Neural cell (in vitro differentiated cells): ENCODE measurements at regions not wholly inside any gene's neighbourhood (a gene's known extent, or its start where the extent isn't known, plus 50 kb on each side); places are given as distances from the start of the nearest gene placed in this dataset.

ENCODE experiments used
- H2AFZ ChIP-seq: fragments of 200-600, 300-800 bp; sonication (generic), shearing (Covaris generic); 2 replicates; pipeline ENCODE4 v1.6.0; 2014; ENCODE audit warnings: low read depth, mild to moderate bottlenecking, antibody characterized with exemption, low read length, moderate library complexity
- H3F3A ChIP-seq: fragments of 200-600 bp; shearing (Covaris generic); 2 replicates; pipeline ENCODE4 v1.6.1; 2016; ENCODE audit warnings: mild to moderate bottlenecking, moderate library complexity, mixed read lengths, antibody characterized with exemption, low read length; ENCODE audit not compliant: insufficient read depth, poor library complexity, severe bottlenecking
- H3K27ac ChIP-seq: fragments of 200-600, 300-800 bp; sonication (generic), shearing (Covaris generic); 2 replicates; pipeline ENCODE4 v1.5.1; 2014; ENCODE audit warnings: mild to moderate bottlenecking, low read length, moderate library complexity
- H3K27me3 ChIP-seq: fragments of 300-800, 200-600 bp; sonication (generic), shearing (Covaris generic); 2 replicates; pipeline ENCODE4 v1.6.0; 2014; ENCODE audit warnings: mild to moderate bottlenecking, low read depth, low read length, moderate library complexity; ENCODE audit not compliant: insufficient read depth
- H3K36me3 ChIP-seq: fragments of 300-800, 200-600 bp; sonication (generic), shearing (Covaris generic); 2 replicates; pipeline ENCODE4 v1.5.1; 2014; ENCODE audit warnings: mild to moderate bottlenecking, antibody characterized with exemption, low read length, moderate library complexity; ENCODE audit not compliant: insufficient read depth
- H3K4me2 ChIP-seq: fragments of 300-800, 200-600 bp; sonication (generic), shearing (Covaris generic); 2 replicates; pipeline ENCODE4 v1.6.0; 2014; ENCODE audit warnings: mild to moderate bottlenecking, low read length
- H3K4me3 ChIP-seq: fragments of 300-800, 200-600 bp; sonication (generic), shearing (Covaris generic); 2 replicates; pipeline ENCODE4 v1.5.1; 2014; ENCODE audit warnings: mild to moderate bottlenecking, low read length, moderate library complexity
- H3K79me2 ChIP-seq: fragments of 200-600 bp; shearing (Covaris generic); replicated peaks from 2 replicates; pipeline ENCODE4 v1.6.0; 2014; ENCODE audit warnings: mild to moderate bottlenecking, low read length, moderate library complexity; ENCODE audit not compliant: insufficient read depth
- H3K9ac ChIP-seq: fragments of 300-800, 200-600 bp; sonication (generic), shearing (Covaris generic); 2 replicates; pipeline ENCODE4 v1.6.1; 2016; ENCODE audit warnings: mild to moderate bottlenecking, low read length, mixed read lengths
- H3K9me2 ChIP-seq: fragments of 200-600 bp; shearing (Covaris generic); 2 replicates; pipeline ENCODE4 v1.6.1; 2016; ENCODE audit warnings: mild to moderate bottlenecking, low read length, mixed read lengths; ENCODE audit not compliant: insufficient read depth
- H3K9me3 ChIP-seq: fragments of 200-600, 300-800 bp; sonication (generic), shearing (Covaris generic); 2 replicates; pipeline ENCODE4 v1.6.1; 2016; ENCODE audit warnings: mild to moderate bottlenecking, mixed run types, low read length, moderate library complexity, mixed read lengths
- H4K20me1 ChIP-seq: fragments of 200-600 bp; shearing (Covaris generic); 2 replicates; pipeline ENCODE4 v1.6.1; 2016; ENCODE audit warnings: mild to moderate bottlenecking, mixed run types; ENCODE audit not compliant: insufficient read depth
- EP300 ChIP-seq: fragments of 450-650 bp; conservative IDR thresholded peaks from 2 replicates; pipeline ENCODE4 v1.6.1; 2014; ENCODE audit warnings: antibody characterized with exemption, mild to moderate bottlenecking, moderate library complexity; ENCODE audit not compliant: poor library complexity, severe bottlenecking
- EZH2 ChIP-seq: fragments of 200-600, 300-800 bp; shearing (Covaris generic), sonication (generic); IDR thresholded peaks from 2 replicates; pipeline ENCODE4 v1.6.1; 2014; ENCODE audit warnings: antibody characterized with exemption, low read length, borderline replicate concordance, mild to moderate bottlenecking; ENCODE audit not compliant: insufficient read depth, poor library complexity, severe bottlenecking
- MXI1 ChIP-seq: fragments of 450-650 bp; conservative IDR thresholded peaks from 2 replicates; pipeline ENCODE4 v1.6.1; 2014; ENCODE audit warnings: antibody characterized with exemption, mild to moderate bottlenecking; ENCODE audit not compliant: poor library complexity, severe bottlenecking
- POLR2AphosphoS5 ChIP-seq: IDR thresholded peaks from 2 replicates; pipeline ENCODE4 v1.6.1; 2012
- RAD21 ChIP-seq: fragments of 450-650 bp; conservative IDR thresholded peaks from 2 replicates; pipeline ENCODE4 v1.6.1; 2014; ENCODE audit warnings: antibody characterized with exemption, mild to moderate bottlenecking, moderate library complexity
- REST ChIP-seq: IDR thresholded peaks from 2 replicates; pipeline ENCODE4 v1.6.1; 2012; ENCODE audit warnings: borderline replicate concordance
- SMC3 ChIP-seq: fragments of 450-650 bp; conservative IDR thresholded peaks from 2 replicates; pipeline ENCODE4 v1.6.1; 2014; ENCODE audit warnings: antibody characterized with exemption, mild to moderate bottlenecking, moderate library complexity; ENCODE audit not compliant: poor library complexity
- TAF1 ChIP-seq: IDR thresholded peaks from 2 replicates; pipeline ENCODE4 v1.6.1; 2012; ENCODE audit warnings: low read depth
- TF ChIP-seq, protein P1 (sequence below): fragments of 450-650 bp; IDR thresholded peaks from 2 replicates; pipeline ENCODE4 v1.5.1; 2014; ENCODE audit warnings: antibody characterized with exemption, mild to moderate bottlenecking, moderate library complexity; ENCODE audit not compliant: poor library complexity, severe bottlenecking

- no peaks in the 10 kb centered on the region for H3F3A ChIP-seq
- H3K27me3 ChIP-seq: no peaks in the 10 kb centered on the region
- H3K4me2 ChIP-seq: no peak overlapping the region
- no peaks in the 10 kb centered on the region for H3K9me2 ChIP-seq
- no peaks in the 10 kb centered on the region for H3K9me3 ChIP-seq
- no peak for TF ChIP-seq SMC3
- TF ChIP-seq POLR2AphosphoS5: no peak
- no peak for TF ChIP-seq REST
- no peak for TF ChIP-seq RAD21
- TF ChIP-seq EP300: no peak
- no peak for TF ChIP-seq TAF1
- TF ChIP-seq, protein P1, sequence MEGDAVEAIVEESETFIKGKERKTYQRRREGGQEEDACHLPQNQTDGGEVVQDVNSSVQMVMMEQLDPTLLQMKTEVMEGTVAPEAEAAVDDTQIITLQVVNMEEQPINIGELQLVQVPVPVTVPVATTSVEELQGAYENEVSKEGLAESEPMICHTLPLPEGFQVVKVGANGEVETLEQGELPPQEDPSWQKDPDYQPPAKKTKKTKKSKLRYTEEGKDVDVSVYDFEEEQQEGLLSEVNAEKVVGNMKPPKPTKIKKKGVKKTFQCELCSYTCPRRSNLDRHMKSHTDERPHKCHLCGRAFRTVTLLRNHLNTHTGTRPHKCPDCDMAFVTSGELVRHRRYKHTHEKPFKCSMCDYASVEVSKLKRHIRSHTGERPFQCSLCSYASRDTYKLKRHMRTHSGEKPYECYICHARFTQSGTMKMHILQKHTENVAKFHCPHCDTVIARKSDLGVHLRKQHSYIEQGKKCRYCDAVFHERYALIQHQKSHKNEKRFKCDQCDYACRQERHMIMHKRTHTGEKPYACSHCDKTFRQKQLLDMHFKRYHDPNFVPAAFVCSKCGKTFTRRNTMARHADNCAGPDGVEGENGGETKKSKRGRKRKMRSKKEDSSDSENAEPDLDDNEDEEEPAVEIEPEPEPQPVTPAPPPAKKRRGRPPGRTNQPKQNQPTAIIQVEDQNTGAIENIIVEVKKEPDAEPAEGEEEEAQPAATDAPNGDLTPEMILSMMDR: no peak
- no peak for TF ChIP-seq MXI1
- TF ChIP-seq EZH2: no peak
- H3K9ac ChIP-seq: no peak overlapping the region
- no peaks in the 10 kb centered on the region for H3K79me2 ChIP-seq
- H3K4me3 ChIP-seq: no peak overlapping the region
- no peak overlapping the region for H3K27ac ChIP-seq
- H3K36me3 ChIP-seq: no peaks in the 10 kb centered on the region
- H2AFZ ChIP-seq: no peak overlapping the region
- no peaks in the 10 kb centered on the region for H4K20me1 ChIP-seq
These were observed 462.0 kb upstream of the RUNX1 start for GRCh38 chr21:35510957-35511695.

DNA sequence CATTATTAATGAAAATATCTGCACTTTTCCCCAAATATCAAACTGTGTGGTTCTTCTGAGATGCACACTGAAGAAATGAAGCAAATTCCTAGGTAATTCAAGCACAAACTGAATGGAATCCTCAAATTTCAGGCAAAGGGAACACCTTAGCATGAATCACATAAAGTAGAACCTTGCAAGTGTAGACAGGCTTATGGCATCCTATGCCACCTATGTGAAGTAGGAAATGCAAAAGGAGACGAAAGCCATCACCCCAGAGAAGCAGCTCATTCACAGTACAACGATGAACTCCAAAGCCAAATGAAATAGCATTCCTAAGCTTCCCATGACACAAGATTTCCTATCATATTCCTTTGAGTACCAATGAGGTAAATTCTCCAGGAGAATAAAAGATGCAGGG is 461.2 kb upstream of the RUNX1 start:
- H3K9me2 ChIP-seq: no peaks in the 10 kb centered on the region
- no peak overlapping the region for H3K4me2 ChIP-seq
- no peaks in the 10 kb centered on the region for H3K27me3 ChIP-seq
- no peak overlapping the region for H3K4me3 ChIP-seq
- H3K9me3 ChIP-seq: no peaks in the 10 kb centered on the region
- H3K79me2 ChIP-seq: no peaks in the 10 kb centered on the region
- H2AFZ ChIP-seq: no peak overlapping the region
- H3K27ac ChIP-seq: no peak overlapping the region
- TF ChIP-seq EP300: no peak
- TF ChIP-seq TAF1: no peak
- TF ChIP-seq, protein P1: no peak
- no peak for TF ChIP-seq SMC3
- TF ChIP-seq EZH2: no peak
- TF ChIP-seq REST: no peak
- TF ChIP-seq MXI1: no peak
- no peak for TF ChIP-seq POLR2AphosphoS5
- TF ChIP-seq RAD21: no peak
- no peaks in the 10 kb centered on the region for H3K36me3 ChIP-seq
- no peaks in the 10 kb centered on the region for H3F3A ChIP-seq
- no peaks in the 10 kb centered on the region for H4K20me1 ChIP-seq
- H3K9ac ChIP-seq: no peak overlapping the region
